Astrocyte (in vitro differentiated cells and primary cell): ENCODE measurements at regions not wholly inside any gene's neighbourhood (a gene's known extent, or its start where the extent isn't known, plus 50 kb on each side); places are given as distances from the start of the nearest gene placed in this dataset.

Experiments used
- DNase-seq: peaks from one replicate; pipeline ENCODE4 v3.0.0-alpha.2; 2010; ENCODE audit warnings: low read depth
- FAIRE-seq: peaks from 2 replicates; lab custom pipeline; 2011; peaks lifted over from hg19 to GRCh38; lab: Jason Lieb, UNC
- H2AFZ ChIP-seq: 2 replicates; pipeline ENCODE4 v1.6.0; 2012; ENCODE audit warnings: low read depth, low read length, inconsistent platforms
- H3K27ac ChIP-seq: 2 replicates; pipeline ENCODE4 v1.5.1; 2011; ENCODE audit warnings: low read depth, low read length, inconsistent platforms
- H3K27me3 ChIP-seq: 2 replicates; pipeline ENCODE4 v1.6.0; 2011; ENCODE audit warnings: low read length, inconsistent platforms; ENCODE audit not compliant: insufficient read depth
- H3K36me3 ChIP-seq: 2 replicates; pipeline ENCODE4 v1.5.1; 2011; ENCODE audit warnings: low read length, inconsistent platforms; ENCODE audit not compliant: insufficient read depth
- H3K4me1 ChIP-seq: 2 replicates; pipeline ENCODE4 v1.5.1; 2011; ENCODE audit warnings: low read length, inconsistent platforms; ENCODE audit not compliant: insufficient read depth
- H3K4me2 ChIP-seq: 2 replicates; pipeline ENCODE4 v1.6.0; 2012; ENCODE audit warnings: low read length, inconsistent platforms
- H3K4me3 ChIP-seq: 2 replicates; pipeline ENCODE4 v1.5.1; 2011; ENCODE audit warnings: low read depth, mild to moderate bottlenecking, low read length, inconsistent platforms; ENCODE audit not compliant: insufficient read depth
- H3K79me2 ChIP-seq: 2 replicates; pipeline ENCODE4 v1.6.0; 2012; ENCODE audit warnings: mild to moderate bottlenecking, low read length, inconsistent platforms; ENCODE audit not compliant: insufficient read depth
- H3K9ac ChIP-seq: 2 replicates; pipeline ENCODE4 v1.6.0; 2012; ENCODE audit warnings: mild to moderate bottlenecking, low read length, inconsistent platforms
- H3K9me3 ChIP-seq: 2 replicates; pipeline ENCODE4 v1.5.1; 2012; ENCODE audit warnings: low read depth, mild to moderate bottlenecking, low read length, inconsistent platforms; ENCODE audit not compliant: insufficient read depth
- H4K20me1 ChIP-seq: 2 replicates; pipeline ENCODE4 v1.6.0; 2012; ENCODE audit warnings: low read length, inconsistent platforms; ENCODE audit not compliant: insufficient read depth
- H3K27ac Mint-ChIP-seq: one replicate; pipeline ENCODE4 v1.8.0; 2021; ENCODE audit warnings: mild to moderate bottlenecking, mixed read lengths; ENCODE audit not compliant: unreplicated experiment
- H3K27me3 Mint-ChIP-seq: one replicate; pipeline ENCODE4 v1.8.0; 2021; ENCODE audit warnings: low read depth, mixed read lengths; ENCODE audit not compliant: unreplicated experiment
- H3K36me3 Mint-ChIP-seq: one replicate; pipeline ENCODE4 v1.8.0; 2021; ENCODE audit warnings: low read depth, mixed read lengths; ENCODE audit not compliant: unreplicated experiment
- H3K4me1 Mint-ChIP-seq: one replicate; pipeline ENCODE4 v1.8.0; 2021; ENCODE audit warnings: low read depth, mixed read lengths; ENCODE audit not compliant: unreplicated experiment
- H3K4me3 Mint-ChIP-seq: one replicate; pipeline ENCODE4 v1.8.0; 2021; ENCODE audit warnings: mild to moderate bottlenecking, moderate library complexity, mixed read lengths; ENCODE audit not compliant: unreplicated experiment
- H3K9me3 Mint-ChIP-seq: one replicate; pipeline ENCODE4 v1.8.0; 2021; ENCODE audit warnings: mild to moderate bottlenecking, mixed read lengths; ENCODE audit not compliant: unreplicated experiment
- CTCF ChIP-seq: IDR thresholded peaks from 2 replicates; pipeline ENCODE4 v1.5.1; 2011; ENCODE audit warnings: low read depth, mild to moderate bottlenecking, inconsistent platforms, low read length, moderate library complexity; ENCODE audit not compliant: insufficient read depth
- EZH2 ChIP-seq: IDR thresholded peaks from 2 replicates; pipeline ENCODE4 v1.6.1; 2012; ENCODE audit warnings: mild to moderate bottlenecking, low read length, inconsistent platforms; ENCODE audit not compliant: insufficient read depth

- Histone ChIP-seq H3K9ac (no peak overlapping the region), H4K20me1 (no peaks in the 10 kb centered on the region), H3K36me3 (peaks cover 4% of the 10 kb centered on the region), H3K27me3 (no peaks in the 10 kb centered on the region), H3K4me1 (peaks cover 8% of the 10 kb centered on the region), H3K79me2 (no peaks in the 10 kb centered on the region), H3K9me3 (no peaks in the 10 kb centered on the region), H3K4me3 (no peak overlapping the region), H3K27ac (no peak overlapping the region), H3K4me2 (no peak overlapping the region), H2AFZ (no peak overlapping the region)
- peaks cover 1% of the 10 kb centered on the region for H3K4me1 Mint-ChIP-seq
- H3K4me3 Mint-ChIP-seq = no peak overlapping the region
- H3K36me3 Mint-ChIP-seq = peaks cover 24% of the 10 kb centered on the region
- FAIRE-seq (peak; percentile 69), DNase-seq (no peak)
- no peak overlapping the region for H3K27ac Mint-ChIP-seq
- H3K9me3 Mint-ChIP-seq = no peaks in the 10 kb centered on the region
- TF ChIP-seq CTCF = peak; percentile 53
- TF ChIP-seq EZH2 = no peak
- no peaks in the 10 kb centered on the region for H3K27me3 Mint-ChIP-seq
These were observed 157.7 kb downstream of the C11orf91 start for GRCh38 chr11:33542921-33543320.

- DNase-seq (no peak), FAIRE-seq (no peak)
- Histone ChIP-seq H3K27me3 (no peaks in the 10 kb centered on the region), H4K20me1 (no peaks in the 10 kb centered on the region), H3K79me2 (peaks cover 12% of the 10 kb centered on the region), H3K9me3 (no peaks in the 10 kb centered on the region), H3K4me2 (no peak overlapping the region), H3K4me3 (no peak overlapping the region), H3K9ac (no peak overlapping the region), H2AFZ (no peak overlapping the region), H3K36me3 (peaks cover 4% of the 10 kb centered on the region), H3K27ac (no peak overlapping the region), H3K4me1 (peaks cover 8% of the 10 kb centered on the region)
- H3K27ac Mint-ChIP-seq = no peak overlapping the region
- no peak for TF ChIP-seq CTCF
- TF ChIP-seq EZH2 = no peak
- H3K27me3 Mint-ChIP-seq = no peaks in the 10 kb centered on the region
- no peak overlapping the region for H3K4me3 Mint-ChIP-seq
- peaks cover 4% of the 10 kb centered on the region for H3K4me1 Mint-ChIP-seq
- H3K36me3 Mint-ChIP-seq = peaks cover 24% of the 10 kb centered on the region
- H3K9me3 Mint-ChIP-seq = no peaks in the 10 kb centered on the region
These were observed 159.4 kb downstream of the C11orf91 start for GRCh38 chr11:33540946-33541915.

- Histone ChIP-seq H3K27me3 (no peaks in the 10 kb centered on the region), H3K27ac (no peak overlapping the region), H2AFZ (no peak overlapping the region), H3K4me1 (peaks cover 8% of the 10 kb centered on the region), H3K79me2 (peaks cover 19% of the 10 kb centered on the region), H3K36me3 (peaks cover 4% of the 10 kb centered on the region), H3K9ac (no peak overlapping the region), H4K20me1 (no peaks in the 10 kb centered on the region), H3K4me3 (no peak overlapping the region), H3K4me2 (no peak overlapping the region), H3K9me3 (no peaks in the 10 kb centered on the region)
- Mint-ChIP-seq H3K27ac (no peak overlapping the region), H3K27me3 (no peaks in the 10 kb centered on the region), H3K4me3 (no peak overlapping the region), H3K36me3 (peaks cover 24% of the 10 kb centered on the region), H3K9me3 (no peaks in the 10 kb centered on the region), H3K4me1 (peaks cover 4% of the 10 kb centered on the region)
- DNase-seq = no peak
- FAIRE-seq = no peak
- TF ChIP-seq EZH2 (no peak), CTCF (no peak)
These were observed 160.2 kb downstream of the C11orf91 start for GRCh38 chr11:33540427-33540826.
